Germinal center (tissue), 1 donor: ENCODE measurements at regions not wholly inside any gene's neighbourhood (a gene's known extent, or its start where the extent isn't known, plus 50 kb on each side); places are given as distances from the start of the nearest gene placed in this dataset.
"Not testable (repeated sequence)": the region's sequence is repeated elsewhere in the genome, so short reads cannot be mapped to it uniquely, and the experiment has no call there.

Experiments used
- DNase-seq: peaks from one replicate; pipeline ENCODE4 v3.0.0; 2012; ENCODE audit warnings: mixed read lengths, low spot score

GRCh38 chr1:4218619-4219018, 318.5 kb upstream of the C1orf174 start:
- DNase-seq = no peak

- DNase-seq = no peak
These were observed 319.0 kb upstream of the C1orf174 start for GRCh38 chr1:4219111-4219510.

GRCh38 chr1:4219826-4220225, 319.8 kb upstream of the C1orf174 start:
- no peak for DNase-seq

GRCh38 chr1:4220362-4220761, 320.3 kb upstream of the C1orf174 start:
- no peak for DNase-seq

- no peak for DNase-seq
These were observed 321.0 kb upstream of the C1orf174 start for GRCh38 chr1:4221107-4221506.

- no peak for DNase-seq
These were observed 324.8 kb upstream of the C1orf174 start for GRCh38 chr1:4224684-4225467.

- DNase-seq = no peak
These were observed 327.9 kb upstream of the C1orf174 start for GRCh38 chr1:4227986-4228385.

- DNase-seq = no peak
These were observed 353.9 kb upstream of the C1orf174 start for GRCh38 chr1:4253935-4254334.

GRCh38 chr1:4256351-4256750, 356.3 kb upstream of the C1orf174 start:
- DNase-seq = no peak

GRCh38 chr1:4258146-4258777, 358.2 kb upstream of the C1orf174 start:
- not testable (repeated sequence) for DNase-seq

- DNase-seq = no peak
These were observed 361.3 kb upstream of the C1orf174 start for GRCh38 chr1:4261327-4261726.

GRCh38 chr1:4262665-4263064, 362.6 kb upstream of the C1orf174 start:
- DNase-seq = no peak

- DNase-seq = no peak
These were observed 363.6 kb upstream of the C1orf174 start for GRCh38 chr1:4263699-4264098.

GRCh38 chr1:4265836-4266235, 365.8 kb upstream of the C1orf174 start:
- no peak for DNase-seq

GRCh38 chr1:4267381-4268261, 367.5 kb upstream of the C1orf174 start:
- no peak for DNase-seq

- no peak for DNase-seq
These were observed 368.3 kb upstream of the C1orf174 start for GRCh38 chr1:4268262-4268888.

GRCh38 chr1:4268889-4269284, 368.8 kb upstream of the C1orf174 start:
- no peak for DNase-seq

- DNase-seq = no peak
These were observed 369.3 kb upstream of the C1orf174 start for GRCh38 chr1:4269330-4269729.

- DNase-seq = no peak
These were observed 370.0 kb upstream of the C1orf174 start for GRCh38 chr1:4269952-4270570.

- DNase-seq = no peak
These were observed 370.7 kb upstream of the C1orf174 start for GRCh38 chr1:4270651-4271337.

- no peak for DNase-seq
These were observed 371.4 kb upstream of the C1orf174 start for GRCh38 chr1:4271338-4271998.
